Stimulated activated CD8-positive, alpha-beta memory T cell treated with anti-CD3 and anti-CD28 coated beads, Interleukin-15, amount 100 ng/mL, for 24 hours (primary cell): ENCODE measurements at regions not wholly inside any gene's neighbourhood (a gene's known extent, or its start where the extent isn't known, plus 50 kb on each side); places are given as distances from the start of the nearest gene placed in this dataset.

Source experiments
- DNase-seq: peaks from one replicate; pipeline ENCODE4 v3.0.0-alpha.2; 2020; ENCODE audit warnings: low read depth

GRCh38 chr2:153196378-153197058 lies 282.0 kb downstream of the RPRM start:
- no peak for DNase-seq

- DNase-seq, result no peak
These were observed 283.2 kb downstream of the RPRM start for GRCh38 chr2:153195342-153195741.

GRCh38 chr2:153189091-153189888 lies 289.3 kb downstream of the RPRM start:
- DNase-seq, result no peak

GRCh38 chr2:153179808-153180207 lies 298.8 kb downstream of the RPRM start:
- no peak for DNase-seq

- DNase-seq, result no peak
These were observed 309.0 kb downstream of the RPRM start for GRCh38 chr2:153169609-153170008.

GRCh38 chr2:153165021-153165420 lies 313.5 kb downstream of the RPRM start:
- no peak for DNase-seq

GRCh38 chr2:153163055-153163454 lies 315.5 kb downstream of the RPRM start:
- DNase-seq, result no peak

- no peak for DNase-seq
These were observed 321.8 kb downstream of the RPRM start for GRCh38 chr2:153156743-153157142.

- no peak for DNase-seq
These were observed 326.5 kb downstream of the RPRM start for GRCh38 chr2:153152036-153152435.

- DNase-seq, result no peak
These were observed 333.0 kb downstream of the RPRM start for GRCh38 chr2:153145470-153145978.

- no peak for DNase-seq
These were observed 335.0 kb downstream of the RPRM start for GRCh38 chr2:153143540-153143939.

GRCh38 chr2:153140498-153140897 lies 338.1 kb downstream of the RPRM start:
- no peak for DNase-seq

- DNase-seq, result no peak
These were observed 339.7 kb downstream of the RPRM start for GRCh38 chr2:153138651-153139375.

GRCh38 chr2:153136216-153136615 lies 342.3 kb downstream of the RPRM start:
- DNase-seq, result no peak

- DNase-seq, result no peak
These were observed 343.8 kb downstream of the RPRM start for GRCh38 chr2:153134725-153135124.

GRCh38 chr2:153133716-153134115 lies 344.8 kb downstream of the RPRM start:
- no peak for DNase-seq

GRCh38 chr2:153132418-153132817 lies 346.1 kb downstream of the RPRM start:
- DNase-seq, result no peak

GRCh38 chr2:153115141-153115540 lies 363.4 kb downstream of the RPRM start:
- no peak for DNase-seq

GRCh38 chr2:153110486-153110885 lies 368.1 kb downstream of the RPRM start:
- no peak for DNase-seq

- no peak for DNase-seq
These were observed 368.8 kb downstream of the RPRM start for GRCh38 chr2:153109793-153110192.

GRCh38 chr2:153106802-153107477 lies 371.6 kb downstream of the RPRM start:
- DNase-seq, result no peak
